CD4-positive, alpha-beta T cell treated with Interleukin-21 for 1 hour (primary cell): ENCODE measurements at regions not wholly inside any gene's neighbourhood (a gene's known extent, or its start where the extent isn't known, plus 50 kb on each side); places are given as distances from the start of the nearest gene placed in this dataset.
"Not testable (repeated sequence)": the region's sequence is repeated elsewhere in the genome, so short reads cannot be mapped to it uniquely, and the experiment has no call there.

Experiments used
- DNase-seq: peaks from one replicate; pipeline ENCODE4 v3.0.0-alpha.2; 2020

GRCh38 chr7:80082213-80082612 is 52.4 kb upstream of the GNAI1 start:
- DNase-seq: no peak

DNA sequence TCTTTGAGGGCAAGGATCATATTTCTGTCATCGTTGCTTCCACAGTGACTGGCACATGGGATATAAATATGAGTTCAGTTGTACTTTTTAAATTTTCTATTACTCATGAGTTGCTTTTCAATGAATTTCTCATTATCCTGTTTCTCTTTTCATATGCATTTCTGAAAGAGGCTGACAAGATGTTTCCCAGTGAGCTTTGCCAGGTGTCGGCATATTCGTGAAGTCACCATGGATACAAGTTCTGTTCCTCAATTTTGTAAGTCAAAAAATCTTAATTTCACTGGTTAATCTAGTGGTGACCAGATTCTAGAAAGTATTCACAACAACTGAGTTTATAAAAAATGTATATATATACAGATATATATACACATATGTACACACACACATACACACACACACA is 55.7 kb upstream of the GNAI1 start:
- DNase-seq: no peak

- DNase-seq: no peak
Observed at GRCh38 chr7:80078159-80078731, 56.4 kb upstream of the GNAI1 start.

DNA sequence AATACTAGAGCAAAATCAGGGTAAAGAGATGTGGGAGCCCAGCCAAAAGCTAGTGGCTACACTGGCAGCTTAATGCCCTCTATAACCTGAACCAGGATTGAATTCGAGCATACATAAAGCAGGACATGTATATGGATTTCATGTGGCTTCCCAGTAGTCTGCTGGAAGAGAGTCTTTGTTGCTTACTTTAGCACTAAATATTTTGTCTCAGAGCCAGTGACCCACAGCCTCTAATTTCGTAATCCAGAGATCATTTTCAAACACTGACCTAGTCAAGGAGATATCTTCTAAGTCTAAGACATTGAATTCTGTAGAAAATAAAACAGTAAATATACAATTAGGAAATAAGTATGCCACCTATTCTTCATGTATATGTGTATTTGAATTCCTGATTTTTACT is 64.2 kb upstream of the GNAI1 start:
- no peak for DNase-seq

GRCh38 chr7:80066639-80067038 is 68.0 kb upstream of the GNAI1 start:
- no peak for DNase-seq

GRCh38 chr7:80063834-80064233 is 70.8 kb upstream of the GNAI1 start:
- no peak for DNase-seq

DNA sequence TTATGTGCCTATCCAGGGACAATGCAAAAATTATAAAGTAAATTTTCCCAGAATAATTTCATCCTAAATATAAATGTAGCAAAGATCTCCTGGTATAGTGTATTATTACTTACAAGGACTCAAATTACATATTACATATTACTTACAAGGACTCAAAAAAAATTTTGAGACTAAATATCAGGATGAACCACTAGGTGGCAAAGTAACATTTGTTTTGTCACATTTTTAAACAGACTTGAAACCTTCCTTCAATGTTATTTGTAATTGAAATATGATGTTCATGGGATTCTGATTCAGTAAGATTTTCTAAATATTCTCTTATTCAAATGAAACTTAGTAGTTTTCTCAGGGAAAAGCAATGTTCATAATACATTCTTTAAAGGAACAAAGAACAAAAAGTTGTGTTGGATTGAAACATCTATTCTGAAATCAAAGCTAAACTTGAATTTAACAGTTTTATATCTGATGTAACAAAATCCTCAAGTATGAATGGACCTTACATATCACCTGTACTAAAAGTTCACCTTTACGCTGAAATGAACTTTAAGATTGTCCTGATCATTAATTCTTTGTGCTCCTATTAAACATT is 74.3 kb upstream of the GNAI1 start:
- no peak for DNase-seq

- DNase-seq: no peak
Observed at GRCh38 chr7:80057488-80057887, 77.1 kb upstream of the GNAI1 start.

DNA sequence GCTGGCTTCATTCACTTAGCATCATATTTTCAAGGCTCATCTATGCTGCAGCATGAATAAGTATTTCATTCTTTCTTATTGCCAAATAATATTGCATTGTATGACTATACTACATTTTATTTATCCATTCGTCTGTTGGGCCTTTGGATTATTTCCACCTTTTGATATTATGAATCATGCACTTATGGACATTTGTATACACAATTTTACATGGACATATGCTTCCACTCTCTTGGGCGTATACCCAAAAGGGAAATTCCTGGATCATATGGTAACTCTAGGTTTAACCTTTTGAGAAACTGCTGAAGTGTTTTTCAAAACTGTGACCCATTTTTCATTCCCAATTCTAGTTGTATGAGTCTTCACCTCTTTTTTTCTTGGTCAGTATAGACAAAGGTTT is 80.3 kb upstream of the GNAI1 start:
- DNase-seq: no peak

DNA sequence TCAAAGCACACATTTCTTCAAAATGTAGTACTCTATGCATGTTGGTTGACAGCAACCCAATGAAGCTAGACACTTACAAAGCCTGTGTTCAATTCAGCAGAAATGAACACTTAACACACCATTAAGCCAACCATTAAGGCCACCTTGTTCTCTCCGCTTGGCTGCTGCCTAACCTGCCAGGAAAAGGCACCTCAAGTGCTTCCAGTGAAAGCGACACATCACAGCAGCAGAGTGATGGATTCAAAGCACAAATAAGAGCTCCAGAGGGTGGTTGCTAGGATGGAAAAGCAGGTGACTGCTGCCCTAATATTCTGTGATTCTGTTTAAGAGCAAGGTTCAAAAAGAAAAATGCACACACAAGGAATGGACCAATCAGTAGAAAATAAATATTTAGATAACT is 81.5 kb upstream of the GNAI1 start:
- no peak for DNase-seq

- no peak for DNase-seq
Observed at GRCh38 chr7:80047856-80048459, 86.7 kb upstream of the GNAI1 start.

- DNase-seq: no peak
Observed at GRCh38 chr7:80047032-80047431, 87.6 kb upstream of the GNAI1 start.

DNA sequence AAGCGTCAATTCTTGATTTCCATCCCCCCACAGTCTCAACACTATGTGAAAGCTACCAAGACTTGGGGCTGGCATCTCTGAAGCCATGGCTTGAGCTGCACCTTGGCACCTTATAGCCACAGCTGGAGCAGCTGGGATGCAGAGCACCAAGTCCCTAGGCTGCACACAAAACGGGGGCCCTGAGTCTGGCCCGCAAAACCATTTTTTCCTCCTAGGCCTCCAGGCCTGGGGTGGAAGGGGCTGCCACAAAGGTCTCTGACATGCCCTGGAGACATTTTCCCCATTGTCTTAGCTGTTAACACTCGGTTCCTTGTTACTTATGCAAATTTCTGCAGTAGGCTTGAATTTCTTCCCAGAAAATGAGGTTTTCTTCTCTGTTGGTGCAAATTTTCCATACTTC is 89.8 kb upstream of the GNAI1 start:
- DNase-seq: no peak

GRCh38 chr7:80040752-80041151 is 93.9 kb upstream of the GNAI1 start:
- no peak for DNase-seq

- no peak for DNase-seq
Observed at GRCh38 chr7:80040335-80040734, 94.3 kb upstream of the GNAI1 start.

DNA sequence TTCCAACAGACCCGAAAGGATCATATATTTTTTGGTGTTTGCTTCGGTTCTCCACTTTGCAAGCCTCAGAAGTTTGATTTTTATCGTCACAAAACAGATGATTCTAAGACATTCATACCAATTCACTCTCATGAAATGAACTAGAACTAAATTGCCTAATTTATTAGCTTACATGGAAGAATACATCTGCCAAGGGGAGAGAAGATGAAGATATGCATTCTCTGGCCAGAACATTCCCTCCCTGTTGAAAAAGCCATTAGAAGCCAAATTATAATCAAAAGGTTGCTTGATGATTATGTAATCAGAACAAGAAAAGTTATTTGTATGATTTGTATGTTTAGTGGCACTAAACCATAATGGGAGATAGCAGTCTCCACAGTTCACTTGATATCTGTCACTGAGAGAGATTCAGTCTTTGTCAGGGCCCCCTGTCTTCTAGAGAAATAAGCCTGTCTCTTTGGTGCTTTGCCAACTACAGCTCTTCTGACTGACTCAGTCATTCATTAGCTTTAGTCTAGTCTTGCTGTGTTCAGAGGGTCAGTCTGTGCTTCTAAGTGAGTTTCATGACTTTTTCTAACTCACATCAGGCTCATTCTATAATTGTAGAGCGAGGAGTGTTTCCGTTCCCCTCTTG is 95.3 kb upstream of the GNAI1 start:
- no peak for DNase-seq

DNA sequence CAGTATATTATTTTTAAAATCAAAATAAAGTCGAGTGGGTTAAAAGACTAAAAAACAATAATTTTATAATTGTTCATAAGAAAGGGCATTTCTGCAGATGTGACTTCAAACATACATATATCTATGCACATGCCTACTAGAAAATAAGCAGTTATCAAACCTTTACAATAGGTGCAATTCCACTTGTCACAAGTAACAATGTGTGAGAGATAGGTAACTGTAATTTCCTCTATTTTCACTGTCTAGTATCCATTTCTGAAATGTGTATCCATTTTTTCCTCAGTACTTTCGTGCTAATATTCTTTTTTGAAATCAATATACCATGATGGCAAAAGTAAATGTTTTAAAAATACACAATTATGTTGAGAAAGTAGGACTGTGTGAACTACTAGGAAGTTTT is 96.9 kb upstream of the GNAI1 start:
- no peak for DNase-seq

DNA sequence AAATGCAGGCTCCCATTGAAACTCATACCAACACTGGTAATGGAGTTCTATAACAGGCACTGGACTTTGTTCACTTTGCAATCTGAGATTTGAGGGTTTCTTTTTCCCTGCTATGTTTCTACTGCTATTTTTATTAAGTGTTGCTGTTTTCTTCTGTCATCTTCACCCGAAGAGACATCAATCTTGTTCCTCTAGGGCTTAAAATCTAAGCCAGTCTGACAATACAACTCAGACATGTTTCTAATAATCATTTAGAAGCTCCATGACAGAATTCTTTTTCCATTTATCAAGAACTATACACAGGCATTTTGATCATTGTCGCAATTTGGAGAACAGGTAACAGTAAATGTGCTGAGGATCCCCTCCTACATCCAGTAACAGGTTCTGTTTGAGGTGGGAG is 98.5 kb upstream of the GNAI1 start:
- DNase-seq: no peak

DNA sequence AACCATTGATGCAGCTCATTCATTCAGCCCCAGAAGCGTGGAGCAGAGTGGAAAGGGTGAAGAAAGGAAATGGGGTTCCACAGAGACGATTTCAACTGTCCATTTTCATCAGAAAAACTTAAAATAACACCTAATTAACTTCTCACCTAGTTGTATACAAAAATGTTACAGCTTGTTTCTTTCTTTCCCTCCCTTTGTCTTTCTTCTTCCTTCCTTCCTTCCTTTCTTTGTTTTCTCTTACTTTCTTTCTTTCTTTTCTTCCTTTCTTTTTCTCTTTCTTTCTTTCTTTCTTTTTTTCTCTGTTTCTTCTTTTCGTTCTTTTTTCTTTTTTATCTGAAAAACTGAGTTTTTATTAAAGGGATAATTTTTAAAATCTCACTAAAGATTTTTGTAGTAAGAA is 105.9 kb upstream of the GNAI1 start:
- no peak for DNase-seq

DNA sequence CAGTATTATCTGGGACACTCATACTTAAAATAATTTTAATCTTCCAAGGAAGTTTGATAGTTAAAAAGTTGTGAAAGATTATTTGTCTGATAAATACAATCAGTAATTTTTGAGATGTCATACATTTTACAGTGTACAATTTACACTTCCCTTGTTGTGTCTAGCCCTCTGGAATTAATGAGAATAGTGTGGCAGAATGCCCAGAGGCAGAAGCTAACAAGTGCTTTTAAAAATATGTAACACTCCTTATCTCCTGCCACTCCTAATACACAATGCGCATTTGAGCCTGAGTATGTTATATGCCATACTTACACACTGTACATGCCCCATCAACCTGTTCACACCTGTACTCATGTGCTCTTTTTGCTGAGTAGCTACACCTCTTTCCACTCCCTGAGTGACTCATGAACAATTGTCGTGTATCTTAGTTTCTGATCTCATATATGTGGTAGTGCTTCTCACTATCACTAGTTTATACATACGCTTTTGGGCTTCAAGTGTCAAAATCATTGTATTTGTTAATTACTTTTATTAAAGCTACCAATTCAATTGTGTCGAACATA is 106.9 kb upstream of the GNAI1 start:
- no peak for DNase-seq

DNA sequence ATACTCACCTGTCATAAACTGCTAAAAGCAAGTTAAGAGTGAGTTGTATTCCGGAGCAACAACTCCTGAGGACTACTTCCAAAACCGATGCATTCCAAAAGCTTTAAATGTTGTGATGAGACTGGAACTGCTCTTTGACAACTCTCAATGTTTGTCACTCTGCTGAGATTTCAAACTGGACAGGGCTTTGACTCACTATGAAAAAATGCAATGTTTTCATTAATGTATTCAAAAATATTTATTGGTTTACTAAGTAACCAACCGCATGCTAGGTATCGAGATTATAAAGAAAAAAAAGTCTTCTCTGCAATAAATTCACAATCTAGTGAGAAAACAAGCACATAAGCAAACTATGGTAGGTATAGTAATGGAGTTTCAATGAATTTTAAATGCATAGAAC is 107.9 kb upstream of the GNAI1 start:
- no peak for DNase-seq

GRCh38 chr7:80020277-80020676 is 114.4 kb upstream of the GNAI1 start:
- not testable (repeated sequence) for DNase-seq

DNA sequence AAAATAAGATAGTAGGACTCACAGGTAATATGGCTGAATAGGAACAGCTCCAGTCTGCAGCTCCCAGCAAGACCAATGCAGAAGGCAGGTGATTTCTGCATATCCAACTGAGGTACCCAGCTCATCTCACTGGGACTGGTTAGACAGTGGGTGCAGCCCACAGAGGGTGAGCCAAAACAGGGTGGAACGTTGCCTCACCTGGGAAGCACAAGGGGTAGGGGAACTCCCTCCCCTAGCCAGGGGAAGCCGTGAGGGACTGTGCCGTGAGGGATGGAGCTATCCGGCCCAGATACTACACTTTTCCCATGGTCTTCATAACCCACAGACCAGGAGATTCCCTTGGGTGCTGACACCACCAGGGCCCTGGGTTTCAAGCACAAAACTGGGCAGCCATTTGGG is 114.8 kb upstream of the GNAI1 start:
- not testable (repeated sequence) for DNase-seq
